SK-N-SH (cell line): ENCODE measurements at regions not wholly inside any gene's neighbourhood (a gene's known extent, or its start where the extent isn't known, plus 50 kb on each side); places are given as distances from the start of the nearest gene placed in this dataset.

Experiments
- CTCF ChIA-PET: fragments of 300-600, 350-600 bp; formaldehyde crosslinking; extraction: SDS; loops from one replicate; lab custom pipeline; 2021; lab: Yijun Ruan, JAX
- POLR2A ChIA-PET: fragments of 350-600 bp; sonication (Branson Sonifier 250); formaldehyde crosslinking; extraction: SDS; loops from one replicate; lab custom pipeline; 2020; ENCODE audit warnings: antibody characterized with exemption, inconsistent platforms; lab: Yijun Ruan, JAX
- DNase-seq: peaks from one replicate; pipeline ENCODE4 v3.0.0; 2012
- H2AFZ ChIP-seq: fragments of 200-600 bp; sonication (generic); 2 replicates; pipeline ENCODE4 v1.8.1; 2016; ENCODE audit warnings: antibody characterized with exemption, mild to moderate bottlenecking, low read depth
- H3F3A ChIP-seq: fragments of 200-600 bp; sonication (generic); replicated peaks from 2 replicates; pipeline ENCODE3; 2016; ENCODE audit warnings: antibody characterized with exemption, mild to moderate bottlenecking; ENCODE audit not compliant: insufficient read depth
- H3K27ac ChIP-seq, 2 experiments: fragments of 200-500 bp in 1 of 2; fragments of 200-600 bp in 1 of 2; sonication (Bioruptor generic) in 1 of 2; sonication (generic), shearing (Covaris generic) in 1 of 2; 2 replicates each; pipeline versions ENCODE4 v1.5.1 to v1.6.1; 2014 to 2016; ENCODE audit warnings: low read depth in 2 of 2, inconsistent platforms in 1 of 2, low read length in 1 of 2, mild to moderate bottlenecking in 1 of 2, mixed read lengths in 1 of 2
- H3K27me3 ChIP-seq: fragments of 200-600 bp; sonication (generic), shearing (Covaris generic); 2 replicates; pipeline ENCODE4 v1.6.1; 2016; ENCODE audit warnings: mixed run types; ENCODE audit not compliant: insufficient read depth
- H3K36me3 ChIP-seq, 2 experiments: fragments of 200-500 bp in 1 of 2; fragments of 200-600 bp in 1 of 2; sonication (Bioruptor generic) in 1 of 2; sonication (generic) in 1 of 2; replicated peaks in 1 of 2; 2 replicates each; pipeline versions ENCODE3 to v1.5.1; 2014 to 2016; ENCODE audit warnings: low read length in 1 of 2, mild to moderate bottlenecking in 1 of 2; ENCODE audit not compliant: insufficient read depth in 2 of 2, control insufficient read depth in 1 of 2
- H3K4me1 ChIP-seq, 2 experiments: fragments of 200-500 bp in 1 of 2; fragments of 200-600 bp in 1 of 2; sonication (Bioruptor generic) in 1 of 2; sonication (generic), shearing (Covaris generic) in 1 of 2; 2 replicates each; pipeline versions ENCODE4 v1.5.1 to v1.6.1; 2014 to 2016; ENCODE audit warnings: low read depth in 1 of 2, low read length in 1 of 2, mixed run types in 1 of 2; ENCODE audit not compliant: insufficient read depth in 2 of 2, control insufficient read depth in 1 of 2
- H3K4me2 ChIP-seq: fragments of 200-600 bp; sonication (generic), shearing (Covaris generic); 2 replicates; pipeline ENCODE4 v1.6.1; 2017; ENCODE audit warnings: mixed run types
- H3K4me3 ChIP-seq, 2 experiments: fragments of 200-500 bp in 1 of 2; fragments of 200-600 bp in 1 of 2; sonication (Bioruptor generic) in 1 of 2; sonication (generic), shearing (Covaris generic) in 1 of 2; 2 replicates each; pipeline versions ENCODE4 v1.5.1 to v1.8.1; 2014 to 2016; ENCODE audit warnings: low read depth in 2 of 2, inconsistent platforms in 1 of 2, low read length in 1 of 2, mild to moderate bottlenecking in 1 of 2, mixed read lengths in 1 of 2, moderate library complexity in 1 of 2
- H3K79me2 ChIP-seq: fragments of 200-600 bp; sonication (generic); 2 replicates; pipeline ENCODE4 v1.8.1; 2017; ENCODE audit warnings: mild to moderate bottlenecking; ENCODE audit not compliant: insufficient read depth
- H3K9ac ChIP-seq: fragments of 200-600 bp; sonication (generic); 2 replicates; pipeline ENCODE4 v1.6.1; 2017; ENCODE audit warnings: mixed run types
- H3K9me2 ChIP-seq: fragments of 200-600 bp; sonication (generic); 2 replicates; pipeline ENCODE4 v1.6.1; 2017; ENCODE audit warnings: mixed run types
- H3K9me3 ChIP-seq: fragments of 200-600 bp; sonication (generic); 2 replicates; pipeline ENCODE4 v1.6.1; 2017; ENCODE audit warnings: mixed run types, mild to moderate bottlenecking, moderate library complexity
- H4K20me1 ChIP-seq: fragments of 200-600 bp; sonication (generic); 2 replicates; pipeline ENCODE4 v1.6.1; 2017; ENCODE audit warnings: mild to moderate bottlenecking, mixed run types; ENCODE audit not compliant: insufficient read depth
- EZH2phosphoT487 ChIP-seq: fragments of 200-600 bp; sonication (generic); IDR thresholded peaks from 2 replicates; pipeline ENCODE4 v1.6.1; 2017; ENCODE audit warnings: low read depth, mixed run types, mild to moderate bottlenecking, antibody characterized with exemption, moderate library complexity, borderline replicate concordance
- FOSL2 ChIP-seq: IDR thresholded peaks from 2 replicates; pipeline ENCODE4 v1.4.0; 2012; ENCODE audit warnings: low read depth, mild to moderate bottlenecking, moderate library complexity, borderline replicate concordance
- FOXM1 ChIP-seq: IDR thresholded peaks from 2 replicates; pipeline ENCODE4 v1.4.0; 2012; ENCODE audit warnings: low read depth, mild to moderate bottlenecking
- GATA2 ChIP-seq: sonication (generic); formaldehyde crosslinking; IDR thresholded peaks from 2 replicates; pipeline ENCODE4 v1.5.0; 2020; ENCODE audit warnings: mild to moderate bottlenecking, missing genetic modification reagents
- IRF3 ChIP-seq: fragments of 150-350 bp; IDR thresholded peaks from 2 replicates; pipeline ENCODE4 v1.6.1; 2016; ENCODE audit warnings: mild to moderate bottlenecking, low read depth, low read length
- MXI1 ChIP-seq: IDR thresholded peaks from 2 replicates; pipeline ENCODE4 v1.6.1; 2012; ENCODE audit warnings: mild to moderate bottlenecking, low read depth, low read length, improper control_type of control experiment
- NFIC ChIP-seq: IDR thresholded peaks from 2 replicates; pipeline ENCODE4 v1.4.0; 2012; ENCODE audit warnings: borderline replicate concordance
- NRF1 ChIP-seq: IDR thresholded peaks from 2 replicates; pipeline ENCODE4 v1.6.1; 2012; ENCODE audit warnings: low read depth, mild to moderate bottlenecking, low read length
- POLR2AphosphoS5 ChIP-seq: IDR thresholded peaks from 2 replicates; pipeline ENCODE4 v1.6.1; 2012; ENCODE audit warnings: low read depth, low read length
- RCOR1 ChIP-seq: fragments of 150-350 bp; IDR thresholded peaks from 2 replicates; pipeline ENCODE4 v1.6.1; 2017; ENCODE audit warnings: antibody characterized with exemption, low read length
- RXRA ChIP-seq: IDR thresholded peaks from 2 replicates; pipeline ENCODE4 v1.4.0; 2012; ENCODE audit warnings: low read depth, mild to moderate bottlenecking, borderline replicate concordance
- SIN3A ChIP-seq: IDR thresholded peaks from 2 replicates; pipeline ENCODE4 v1.6.1; 2012; ENCODE audit warnings: low read depth, mild to moderate bottlenecking, low read length, moderate library complexity, borderline replicate concordance
- SMC3 ChIP-seq: IDR thresholded peaks from 2 replicates; pipeline ENCODE4 v1.6.1; 2012; ENCODE audit warnings: low read depth, low read length, improper control_type of control experiment
- TAF1 ChIP-seq: IDR thresholded peaks from 2 replicates; pipeline ENCODE4 v1.6.1; 2012; ENCODE audit warnings: low read depth, mild to moderate bottlenecking, low read length, moderate library complexity, borderline replicate concordance
- TCF12 ChIP-seq: IDR thresholded peaks from 2 replicates; pipeline ENCODE4 v1.4.0; 2012
- YY1 ChIP-seq: IDR thresholded peaks from 2 replicates; pipeline ENCODE4 v1.4.0; 2012; ENCODE audit warnings: low read depth, mild to moderate bottlenecking
- WGBS: methylation state at CpG from one replicate; pipeline ENCODE4 v1.1.6; 2017; ENCODE audit warnings: low lambda C conversion rate; 5-methylcytosine and 5-hydroxymethylcytosine counted together
- TF ChIP-seq, protein P1 (sequence below): fragments of 150-350 bp; IDR thresholded peaks from 2 replicates; pipeline ENCODE4 v1.6.1; 2017; ENCODE audit warnings: antibody characterized with exemption, low read length, low read depth, borderline replicate concordance
- TF ChIP-seq, protein P2 (sequence below): IDR thresholded peaks from 2 replicates; pipeline ENCODE4; 2012

DNA sequence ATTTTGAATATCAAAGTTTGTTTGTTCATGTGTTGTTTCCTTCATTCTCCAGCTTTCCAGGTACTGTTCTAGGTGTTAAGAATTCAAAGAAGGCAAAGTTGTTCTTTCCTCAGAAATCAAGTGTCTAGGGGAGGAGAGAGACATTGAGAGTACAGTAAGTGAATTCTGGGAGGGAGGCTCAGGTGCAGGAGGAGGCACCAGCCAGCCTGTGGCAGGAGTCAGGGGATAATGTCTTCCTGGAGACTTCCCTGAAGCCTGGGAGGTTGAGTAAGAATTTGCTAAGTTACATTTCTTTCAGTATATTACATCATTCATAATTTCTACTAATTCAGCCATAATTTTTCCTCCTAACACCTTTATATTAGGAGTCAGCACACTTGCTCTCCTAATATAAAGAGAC is 462.1 kb downstream of the TDRD15 start:
- Histone ChIP-seq H4K20me1 (no peaks in the 10 kb centered on the region), H3K4me2 (no peak overlapping the region), H3K4me3 (no peak overlapping the region), H3K9me2 (no peaks in the 10 kb centered on the region), H3K36me3 (no peaks in the 10 kb centered on the region), H2AFZ (no peak overlapping the region), H3K27me3 (no peaks in the 10 kb centered on the region), H3F3A (no peaks in the 10 kb centered on the region), H3K27ac (no peak overlapping the region), H3K4me1 (peaks cover 0 to 2% of the 10 kb centered on the region in 2 experiments; a peak in 1 of 4 replicates), H3K9ac (no peak overlapping the region), H3K9me3 (no peaks in the 10 kb centered on the region), H3K79me2 (no peaks in the 10 kb centered on the region)
- TF ChIP-seq MXI1 (no peak), RXRA (no peak), NFIC (no peak), GATA2 (no peak), RCOR1 (no peak), TAF1 (no peak), TCF12 (no peak), EZH2phosphoT487 (no peak)
- TF ChIP-seq, protein P1, sequence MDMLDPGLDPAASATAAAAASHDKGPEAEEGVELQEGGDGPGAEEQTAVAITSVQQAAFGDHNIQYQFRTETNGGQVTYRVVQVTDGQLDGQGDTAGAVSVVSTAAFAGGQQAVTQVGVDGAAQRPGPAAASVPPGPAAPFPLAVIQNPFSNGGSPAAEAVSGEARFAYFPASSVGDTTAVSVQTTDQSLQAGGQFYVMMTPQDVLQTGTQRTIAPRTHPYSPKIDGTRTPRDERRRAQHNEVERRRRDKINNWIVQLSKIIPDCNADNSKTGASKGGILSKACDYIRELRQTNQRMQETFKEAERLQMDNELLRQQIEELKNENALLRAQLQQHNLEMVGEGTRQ: no peak
- TF ChIP-seq, protein P2, sequence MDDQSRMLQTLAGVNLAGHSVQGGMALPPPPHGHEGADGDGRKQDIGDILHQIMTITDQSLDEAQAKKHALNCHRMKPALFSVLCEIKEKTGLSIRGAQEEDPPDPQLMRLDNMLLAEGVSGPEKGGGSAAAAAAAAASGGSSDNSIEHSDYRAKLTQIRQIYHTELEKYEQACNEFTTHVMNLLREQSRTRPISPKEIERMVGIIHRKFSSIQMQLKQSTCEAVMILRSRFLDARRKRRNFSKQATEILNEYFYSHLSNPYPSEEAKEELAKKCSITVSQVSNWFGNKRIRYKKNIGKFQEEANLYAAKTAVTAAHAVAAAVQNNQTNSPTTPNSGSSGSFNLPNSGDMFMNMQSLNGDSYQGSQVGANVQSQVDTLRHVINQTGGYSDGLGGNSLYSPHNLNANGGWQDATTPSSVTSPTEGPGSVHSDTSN: no peak
- DNase-seq: no peak
- ChIA-PET POLR2A (no interaction called here), CTCF (no interaction called here)

GRCh38 chr2:21590026-21590690 is 466.4 kb downstream of the TDRD15 start:
- Histone ChIP-seq H3K9me3 (no peaks in the 10 kb centered on the region), H3K9me2 (no peaks in the 10 kb centered on the region), H2AFZ (no peak overlapping the region), H3K79me2 (no peaks in the 10 kb centered on the region), H4K20me1 (no peaks in the 10 kb centered on the region), H3K27me3 (no peaks in the 10 kb centered on the region), H3K4me1 (peaks cover 0 to 2% of the 10 kb centered on the region in 2 experiments; a peak in 1 of 4 replicates), H3K9ac (no peak overlapping the region), H3K4me2 (no peak overlapping the region), H3K4me3 (no peak overlapping the region), H3K27ac (no peak overlapping the region), H3F3A (no peaks in the 10 kb centered on the region), H3K36me3 (no peaks in the 10 kb centered on the region)
- TF ChIP-seq POLR2AphosphoS5 (no peak), FOXM1 (no peak), IRF3 (no peak), EZH2phosphoT487 (no peak), SIN3A (no peak), NRF1 (no peak), YY1 (no peak), SMC3 (no peak), FOSL2 (no peak)
- TF ChIP-seq, protein P2: no peak
- 24% methylated on average over 7 of the region's 7 CpGs for WGBS
- ChIA-PET CTCF (interaction anchor here (1.4 to 2.0 kb wide), 3 partner anchors 12 to 205 kb away, joined by 3 to 5 read pairs (median 4); no protein-coding TSS in a partner anchor), POLR2A (no interaction called here)
- no peak for DNase-seq
